Fibroblast of the aortic adventitia (primary cell): ENCODE measurements at regions not wholly inside any gene's neighbourhood (a gene's known extent, or its start where the extent isn't known, plus 50 kb on each side); places are given as distances from the start of the nearest gene placed in this dataset.
"Not testable (repeated sequence)": the region's sequence is repeated elsewhere in the genome, so short reads cannot be mapped to it uniquely, and the experiment has no call there.

Experiments used
- DNase-seq: peaks from one replicate; pipeline ENCODE4 v3.0.0-alpha.2; 2010; ENCODE audit warnings: low read depth
- H3K4me3 ChIP-seq: 2 replicates; pipeline ENCODE4 v1.5.1; 2011; ENCODE audit warnings: low read depth, mild to moderate bottlenecking, control low read depth, low read length, moderate library complexity
- TF ChIP-seq, protein P1 (sequence below): IDR thresholded peaks from 2 replicates; pipeline ENCODE4 v1.5.1; 2011; ENCODE audit warnings: mild to moderate bottlenecking, low read length, control low read depth, inconsistent platforms; ENCODE audit not compliant: insufficient read depth

DNA sequence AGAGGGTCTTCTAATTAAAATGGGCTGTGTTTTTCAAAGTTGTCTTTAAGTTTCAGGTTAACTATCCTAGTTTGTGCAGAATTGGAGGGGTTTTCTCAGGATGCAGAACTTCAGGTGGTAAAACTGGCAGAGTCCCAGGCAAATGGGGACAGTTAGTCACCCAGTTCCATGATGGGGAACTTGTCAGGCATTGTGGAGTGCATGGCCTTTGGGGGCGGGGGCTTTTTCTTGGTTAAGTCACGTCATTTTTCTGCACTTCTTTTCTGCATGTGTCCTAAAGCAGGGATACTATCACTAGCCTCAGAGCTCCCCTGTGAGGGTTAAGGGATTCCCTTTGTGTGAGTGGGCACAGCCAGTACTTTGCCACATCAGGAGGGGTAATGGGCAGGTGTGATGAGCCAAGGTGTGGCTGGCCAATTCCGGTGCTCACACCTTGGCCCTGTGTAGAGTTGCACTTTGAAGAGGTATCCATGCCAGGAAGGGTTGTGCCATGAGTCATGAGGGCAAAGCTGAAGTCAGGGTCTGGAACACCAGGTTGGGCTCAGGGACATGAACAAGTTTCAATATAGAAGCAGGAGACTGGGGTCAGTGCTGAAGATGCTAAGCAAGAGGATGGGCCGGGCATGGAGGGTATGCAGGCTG, 126.0 kb upstream of the RREB1 start:
- H3K4me3 ChIP-seq, result no peak overlapping the region
- no peak for DNase-seq
- TF ChIP-seq, protein P1, sequence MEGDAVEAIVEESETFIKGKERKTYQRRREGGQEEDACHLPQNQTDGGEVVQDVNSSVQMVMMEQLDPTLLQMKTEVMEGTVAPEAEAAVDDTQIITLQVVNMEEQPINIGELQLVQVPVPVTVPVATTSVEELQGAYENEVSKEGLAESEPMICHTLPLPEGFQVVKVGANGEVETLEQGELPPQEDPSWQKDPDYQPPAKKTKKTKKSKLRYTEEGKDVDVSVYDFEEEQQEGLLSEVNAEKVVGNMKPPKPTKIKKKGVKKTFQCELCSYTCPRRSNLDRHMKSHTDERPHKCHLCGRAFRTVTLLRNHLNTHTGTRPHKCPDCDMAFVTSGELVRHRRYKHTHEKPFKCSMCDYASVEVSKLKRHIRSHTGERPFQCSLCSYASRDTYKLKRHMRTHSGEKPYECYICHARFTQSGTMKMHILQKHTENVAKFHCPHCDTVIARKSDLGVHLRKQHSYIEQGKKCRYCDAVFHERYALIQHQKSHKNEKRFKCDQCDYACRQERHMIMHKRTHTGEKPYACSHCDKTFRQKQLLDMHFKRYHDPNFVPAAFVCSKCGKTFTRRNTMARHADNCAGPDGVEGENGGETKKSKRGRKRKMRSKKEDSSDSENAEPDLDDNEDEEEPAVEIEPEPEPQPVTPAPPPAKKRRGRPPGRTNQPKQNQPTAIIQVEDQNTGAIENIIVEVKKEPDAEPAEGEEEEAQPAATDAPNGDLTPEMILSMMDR, result no peak

DNA sequence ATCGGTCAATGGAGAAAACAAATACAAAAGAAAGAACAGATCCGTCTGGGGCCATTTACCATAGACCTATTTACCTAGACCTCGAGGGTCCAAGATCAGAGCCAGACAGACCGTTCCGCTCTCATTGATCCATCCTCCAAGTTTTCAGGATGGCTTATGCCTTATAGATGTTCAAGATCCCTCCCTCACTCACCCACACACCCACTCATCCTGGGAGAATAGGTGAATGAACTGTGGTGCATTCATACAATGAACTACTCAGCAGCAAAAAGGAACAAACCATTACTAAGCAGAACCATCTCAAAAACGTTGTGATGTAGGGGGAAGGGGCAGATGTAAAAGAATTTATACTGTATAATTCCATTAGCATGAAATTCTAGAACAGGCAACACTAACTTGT, 125.1 kb upstream of the RREB1 start:
- TF ChIP-seq, protein P1, result no peak
- no peak for DNase-seq
- H3K4me3 ChIP-seq, result no peak overlapping the region

GRCh38 chr6:6984585-6985366, 123.0 kb upstream of the RREB1 start:
- TF ChIP-seq, protein P1, result no peak
- no peak overlapping the region for H3K4me3 ChIP-seq
- no peak for DNase-seq

DNA sequence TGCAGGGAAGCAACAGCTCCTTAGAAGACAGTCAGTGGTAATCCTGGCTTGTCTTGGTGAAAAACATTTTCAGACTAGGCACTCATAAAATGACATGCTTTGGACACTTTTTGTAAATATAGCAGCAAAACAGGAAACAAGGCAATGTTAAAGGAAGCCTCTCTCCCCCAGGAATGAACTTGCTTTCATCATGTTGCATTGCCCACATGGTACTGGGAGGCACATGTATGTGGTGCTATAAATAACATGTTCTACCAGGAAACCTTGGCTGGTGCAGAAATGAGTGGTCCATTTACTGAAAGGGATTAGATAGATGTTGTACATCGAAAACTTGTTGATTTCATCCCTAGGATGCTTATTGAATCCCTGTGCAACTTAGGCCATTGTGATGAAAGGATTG, 121.4 kb upstream of the RREB1 start:
- H3K4me3 ChIP-seq, result no peak overlapping the region
- TF ChIP-seq, protein P1, result no peak
- DNase-seq, result no peak

DNA sequence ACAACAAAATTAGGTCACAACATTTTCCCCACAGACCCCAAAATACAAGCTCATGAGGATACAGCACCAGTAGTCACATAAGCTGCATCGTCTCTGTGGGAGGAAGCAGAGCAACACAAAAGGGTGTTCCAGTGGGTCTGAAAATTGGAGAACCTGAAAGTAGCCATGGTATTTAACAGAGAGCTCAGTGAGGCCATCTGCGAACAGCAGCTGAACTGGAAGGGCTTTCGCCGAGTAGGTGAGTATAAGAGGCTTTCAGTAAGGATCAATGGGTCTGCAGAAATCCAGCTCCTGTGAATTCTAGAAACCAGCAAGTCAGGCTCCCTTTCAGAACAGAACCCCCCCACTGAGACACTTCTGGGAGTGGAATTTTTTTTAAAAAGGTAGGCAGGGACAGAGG, 120.0 kb upstream of the RREB1 start:
- H3K4me3 ChIP-seq, result no peak overlapping the region
- TF ChIP-seq, protein P1, result no peak

DNA sequence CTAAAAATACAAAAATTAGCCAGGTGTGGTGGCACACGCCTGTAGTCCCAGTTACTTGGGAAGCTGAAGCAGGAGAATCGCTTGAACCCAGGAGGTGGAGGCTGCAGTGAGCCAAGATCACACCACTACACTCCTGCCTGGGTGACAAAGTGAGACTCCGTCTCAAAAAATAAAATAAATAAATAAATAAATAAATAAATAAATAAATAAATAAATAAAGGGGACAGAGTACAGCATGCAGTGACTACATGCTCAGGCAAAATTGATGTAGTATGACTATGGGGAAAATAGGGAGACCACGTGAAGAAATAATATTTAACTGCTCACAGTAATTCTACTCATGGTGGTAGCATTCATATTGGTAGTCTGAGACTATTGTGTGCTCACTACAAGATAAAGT, 117.7 kb upstream of the RREB1 start:
- DNase-seq, H3K4me3 ChIP-seq: not testable (repeated sequence)

More for the DNA sequence above, 120.0 kb upstream of the RREB1 start:
- no peak for DNase-seq

GRCh38 chr6:6993503-6994237, 114.1 kb upstream of the RREB1 start:
- TF ChIP-seq, protein P1, result no peak
- peak; percentile 11 for DNase-seq
- H3K4me3 ChIP-seq, result no peak overlapping the region
